ENCODE measurements at regions not wholly inside any gene's neighbourhood (a gene's known extent, or its start where the extent isn't known, plus 50 kb on each side); places are given as distances from the start of the nearest gene placed in this dataset.

- TF ChIP-seq, protein P1, sequence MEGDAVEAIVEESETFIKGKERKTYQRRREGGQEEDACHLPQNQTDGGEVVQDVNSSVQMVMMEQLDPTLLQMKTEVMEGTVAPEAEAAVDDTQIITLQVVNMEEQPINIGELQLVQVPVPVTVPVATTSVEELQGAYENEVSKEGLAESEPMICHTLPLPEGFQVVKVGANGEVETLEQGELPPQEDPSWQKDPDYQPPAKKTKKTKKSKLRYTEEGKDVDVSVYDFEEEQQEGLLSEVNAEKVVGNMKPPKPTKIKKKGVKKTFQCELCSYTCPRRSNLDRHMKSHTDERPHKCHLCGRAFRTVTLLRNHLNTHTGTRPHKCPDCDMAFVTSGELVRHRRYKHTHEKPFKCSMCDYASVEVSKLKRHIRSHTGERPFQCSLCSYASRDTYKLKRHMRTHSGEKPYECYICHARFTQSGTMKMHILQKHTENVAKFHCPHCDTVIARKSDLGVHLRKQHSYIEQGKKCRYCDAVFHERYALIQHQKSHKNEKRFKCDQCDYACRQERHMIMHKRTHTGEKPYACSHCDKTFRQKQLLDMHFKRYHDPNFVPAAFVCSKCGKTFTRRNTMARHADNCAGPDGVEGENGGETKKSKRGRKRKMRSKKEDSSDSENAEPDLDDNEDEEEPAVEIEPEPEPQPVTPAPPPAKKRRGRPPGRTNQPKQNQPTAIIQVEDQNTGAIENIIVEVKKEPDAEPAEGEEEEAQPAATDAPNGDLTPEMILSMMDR (optimal IDR thresholded peaks at IDR 0.05 in 1 of 3, IDR thresholded peaks at IDR 0.05 in 1 of 3, conservative IDR thresholded peaks at IDR 0.05 in 1 of 3; ENCODE audit: extremely low read depth in 1 of 3, insufficient read depth in 2 of 3, low read length in 3 of 3): no peak
- no peak for TF ChIP-seq EZH2 (IDR thresholded peaks at IDR 0.05; ENCODE audit: low read length)
Measured at GRCh38 chr4:13778367-13778766, 150.8 kb upstream of the BOD1L1 start.
